ENCODE measurements at regions not wholly inside any gene's neighbourhood (a gene's known extent, or its start where the extent isn't known, plus 50 kb on each side); places are given as distances from the start of the nearest gene placed in this dataset.

DNA sequence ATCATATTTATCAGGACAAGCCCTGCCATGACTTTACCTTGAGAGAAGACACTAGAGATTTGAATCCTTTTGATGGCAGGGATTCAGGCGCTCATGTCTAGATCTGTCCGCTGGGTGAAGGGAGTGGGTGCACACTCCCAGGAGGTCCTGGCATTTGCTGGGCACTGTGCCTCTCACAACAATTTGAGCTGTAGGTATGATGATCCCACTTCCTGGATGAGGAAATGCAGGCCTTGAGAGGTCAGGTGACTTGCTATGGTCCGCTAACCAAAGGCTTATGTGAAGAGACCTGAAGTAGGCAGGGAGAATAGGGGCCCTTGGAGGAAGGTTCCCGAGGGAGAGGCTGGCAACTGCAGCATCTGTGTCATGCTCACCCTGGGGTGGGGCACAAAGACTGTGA is 206.1 kb downstream of the HAUS1 start:
- H3K36me3 ChIP-seq = no peaks in the 10 kb centered on the region
- no peaks in the 10 kb centered on the region for H3F3A ChIP-seq (ENCODE audit: low read depth)
- TF ChIP-seq EZH2 (IDR thresholded peaks at IDR 0.05) (no peak), CTCF (IDR thresholded peaks at IDR 0.05) (no peak), EZH2phosphoT487 (IDR thresholded peaks at IDR 0.05) (no peak)
- Mint-ChIP-seq H3K27ac (peak overlapping the region; percentile 85), H3K36me3 (peaks cover 4% of the 10 kb centered on the region), H3K9me3 (peaks cover 3% of the 10 kb centered on the region), H3K4me3 (no peak overlapping the region), H3K4me1 (peaks cover 12% of the 10 kb centered on the region), H3K27me3 (ENCODE audit: insufficient read depth, low read depth) (no peaks in the 10 kb centered on the region)
- H3K27me3 ChIP-seq = no peaks in the 10 kb centered on the region
- no peaks in the 10 kb centered on the region for H4K20me1 ChIP-seq (ENCODE audit: low read depth)
- no peak overlapping the region for H2AFZ ChIP-seq (replicated peaks)
- no peak overlapping the region for H3K27ac ChIP-seq
- DNase-seq (ENCODE audit: low spot score) = no peak
- H3K4me3 ChIP-seq = no peak overlapping the region
- H3K79me2 ChIP-seq (ENCODE audit: low read depth) = no peaks in the 10 kb centered on the region
- H3K4me1 ChIP-seq = peaks cover 3% of the 10 kb centered on the region
- no peak overlapping the region for H3K4me2 ChIP-seq
- no peaks in the 10 kb centered on the region for H3K9me3 ChIP-seq (ENCODE audit: low read depth)
- H3K9ac ChIP-seq = no peak overlapping the region

DNA sequence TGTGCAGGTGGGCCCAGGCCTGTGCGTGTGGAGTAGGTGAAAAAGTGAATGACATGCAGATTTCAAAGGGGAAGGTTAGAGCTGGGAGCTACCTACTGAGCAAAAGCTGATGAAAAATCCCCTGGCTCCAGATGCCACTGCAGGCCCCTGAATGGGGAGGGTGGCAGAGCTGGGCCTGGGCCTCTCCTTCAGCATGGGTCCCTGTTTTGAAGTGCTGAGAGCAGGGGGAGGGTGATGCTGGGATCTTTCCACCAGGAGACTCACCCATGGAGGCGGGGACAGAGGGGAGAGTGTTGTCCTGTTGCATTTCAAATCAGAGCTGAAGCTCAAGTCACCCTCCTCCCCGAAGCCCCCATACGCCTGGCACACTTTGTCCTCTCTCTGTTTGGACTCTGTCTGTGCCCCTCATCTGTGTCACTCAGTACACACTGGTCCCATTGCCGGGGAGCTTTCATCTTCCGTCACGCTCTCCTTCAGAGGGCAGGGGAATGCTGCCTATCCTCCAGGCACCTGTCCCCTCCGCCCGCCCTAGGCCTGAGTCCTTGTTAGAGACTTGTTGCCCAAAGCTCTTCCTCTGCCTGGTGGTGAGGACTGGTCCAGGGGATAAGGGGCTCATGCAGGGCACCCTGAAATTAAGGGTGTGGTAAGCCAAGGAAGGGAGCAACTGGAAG is 206.6 kb downstream of the HAUS1 start:
- H3F3A ChIP-seq (ENCODE audit: low read depth) = no peaks in the 10 kb centered on the region
- peak overlapping the region; percentile 85 for H3K27ac Mint-ChIP-seq
- H3K27me3 ChIP-seq = no peaks in the 10 kb centered on the region
- peaks cover 3% of the 10 kb centered on the region for H3K9me3 Mint-ChIP-seq
- peaks cover 12% of the 10 kb centered on the region for H3K4me1 Mint-ChIP-seq
- no peaks in the 10 kb centered on the region for H3K79me2 ChIP-seq (ENCODE audit: low read depth)
- no peak overlapping the region for H3K27ac ChIP-seq
- no peaks in the 10 kb centered on the region for H4K20me1 ChIP-seq (ENCODE audit: low read depth)
- H3K4me2 ChIP-seq = no peak overlapping the region
- TF ChIP-seq EZH2phosphoT487 (IDR thresholded peaks at IDR 0.05) = no peak
- TF ChIP-seq CTCF (IDR thresholded peaks at IDR 0.05) = no peak
- TF ChIP-seq EZH2 (IDR thresholded peaks at IDR 0.05) = no peak
- no peak overlapping the region for H3K4me3 Mint-ChIP-seq
- H3K36me3 Mint-ChIP-seq = peaks cover 4% of the 10 kb centered on the region
- no peak overlapping the region for H3K9ac ChIP-seq
- no peaks in the 10 kb centered on the region for H3K27me3 Mint-ChIP-seq (ENCODE audit: insufficient read depth, low read depth)
- no peaks in the 10 kb centered on the region for H3K36me3 ChIP-seq
- H3K4me3 ChIP-seq = no peak overlapping the region
- H3K9me3 ChIP-seq (ENCODE audit: low read depth) = no peaks in the 10 kb centered on the region
- no peak for DNase-seq (ENCODE audit: low spot score)
- peaks cover 3% of the 10 kb centered on the region for H3K4me1 ChIP-seq
- H2AFZ ChIP-seq (replicated peaks) = no peak overlapping the region

DNA sequence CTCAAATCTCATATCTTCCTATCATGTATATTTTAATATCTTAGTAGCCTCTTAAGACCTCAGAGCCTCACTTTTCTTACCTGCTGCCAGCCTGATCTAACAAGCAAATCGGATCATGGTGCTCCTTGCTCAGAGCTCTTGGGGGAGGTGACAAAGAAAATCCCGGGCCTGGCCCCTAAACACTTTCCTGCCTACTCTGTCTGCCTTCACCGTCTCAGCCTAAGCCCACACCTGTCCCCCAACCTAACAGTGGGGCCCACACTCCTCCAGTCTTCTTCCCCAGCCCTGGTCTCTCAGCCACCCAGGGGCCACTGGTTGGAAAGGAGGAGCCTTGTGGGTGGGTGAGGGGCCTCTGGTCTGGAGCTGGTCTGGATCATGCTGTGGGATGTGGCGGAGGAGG is 207.3 kb downstream of the HAUS1 start:
- TF ChIP-seq EZH2phosphoT487 (IDR thresholded peaks at IDR 0.05) = no peak
- no peak for TF ChIP-seq EZH2 (IDR thresholded peaks at IDR 0.05)
- TF ChIP-seq CTCF (IDR thresholded peaks at IDR 0.05) = no peak
- Histone ChIP-seq H3K9ac (no peak overlapping the region), H2AFZ (replicated peaks) (no peak overlapping the region), H3K27ac (no peak overlapping the region), H3K79me2 (ENCODE audit: low read depth) (no peaks in the 10 kb centered on the region), H3K4me1 (peaks cover 3% of the 10 kb centered on the region), H3K4me2 (no peak overlapping the region), H3K9me3 (ENCODE audit: low read depth) (no peaks in the 10 kb centered on the region), H3K4me3 (no peak overlapping the region), H3K27me3 (no peaks in the 10 kb centered on the region), H4K20me1 (ENCODE audit: low read depth) (no peaks in the 10 kb centered on the region), H3K36me3 (no peaks in the 10 kb centered on the region), H3F3A (ENCODE audit: low read depth) (no peaks in the 10 kb centered on the region)
- Mint-ChIP-seq H3K36me3 (peaks cover 2% of the 10 kb centered on the region), H3K27ac (no peak overlapping the region), H3K4me1 (peaks cover 12% of the 10 kb centered on the region), H3K4me3 (no peak overlapping the region), H3K27me3 (ENCODE audit: insufficient read depth, low read depth) (no peaks in the 10 kb centered on the region), H3K9me3 (peaks cover under 1% of the 10 kb centered on the region)
- DNase-seq (ENCODE audit: low spot score) = no peak
